HG03460 (cell line): ENCODE measurements at regions not wholly inside any gene's neighbourhood (a gene's known extent, or its start where the extent isn't known, plus 50 kb on each side); places are given as distances from the start of the nearest gene placed in this dataset.

Source experiments
- ATAC-seq: cut with Tn5 transposase; IDR thresholded peaks from one replicate; pipeline ENCODE4 v1.9.1; 2021; ENCODE audit not compliant: unreplicated experiment

DNA sequence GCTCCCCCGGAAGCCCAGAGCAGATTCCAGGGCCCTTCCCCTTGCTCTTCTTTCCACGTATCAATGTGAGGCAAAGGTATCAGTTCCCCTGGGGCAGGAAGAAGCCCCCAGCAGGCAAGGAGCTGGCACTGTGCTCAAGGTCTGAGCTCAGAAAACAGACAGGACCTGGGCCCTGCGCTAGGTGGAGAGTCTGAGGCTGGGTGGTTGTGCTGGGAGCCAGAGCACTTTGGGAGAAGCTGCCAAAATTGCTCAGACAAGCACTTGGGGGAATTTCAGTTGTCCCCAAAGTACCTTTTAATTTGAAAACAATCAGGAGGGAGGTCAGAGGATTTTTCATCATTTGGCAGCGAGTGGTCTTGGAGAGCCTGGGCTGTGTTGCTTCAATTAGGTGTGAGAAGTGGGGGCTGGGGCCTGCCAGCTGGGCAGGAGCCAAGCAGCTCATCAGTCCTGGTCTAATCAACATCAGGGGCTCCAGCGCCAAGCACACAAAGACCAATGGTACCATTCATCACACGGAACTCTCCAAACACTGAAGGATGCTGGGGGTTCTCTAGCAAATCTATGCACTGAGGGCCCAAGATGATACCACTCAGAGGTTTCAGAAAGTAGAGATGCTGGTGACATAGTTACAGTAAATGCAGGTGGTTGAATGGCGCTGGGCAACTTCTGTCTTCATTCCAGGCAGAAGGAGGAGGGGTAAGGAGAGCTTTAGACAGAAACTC is 176.5 kb downstream of the SNX18 start:
- ATAC-seq: no peak

- no peak for ATAC-seq
Observed at GRCh38 chr5:54692631-54693030, 175.1 kb downstream of the SNX18 start.

DNA sequence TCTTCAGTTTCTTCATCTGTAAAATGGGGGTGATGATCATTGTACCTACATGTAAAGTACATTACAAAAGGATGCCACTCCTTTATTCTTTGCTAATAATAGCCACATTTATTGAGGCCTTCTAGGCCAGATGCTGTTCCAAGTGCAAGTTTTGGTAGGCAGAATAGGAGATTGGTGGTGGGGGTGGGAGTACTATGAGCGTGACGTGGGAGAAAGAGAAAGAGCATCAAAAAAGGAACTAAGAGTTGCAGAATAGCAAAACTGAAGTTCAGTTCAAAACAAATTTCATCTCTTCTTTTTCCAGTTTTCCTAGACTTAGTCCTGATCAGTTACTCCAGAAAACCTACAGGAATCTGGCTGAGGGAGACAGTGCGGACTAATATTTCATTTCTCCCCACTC is 174.1 kb downstream of the SNX18 start:
- no peak for ATAC-seq

- ATAC-seq: no peak
Observed at GRCh38 chr5:54689411-54690251, 172.1 kb downstream of the SNX18 start.

GRCh38 chr5:54680998-54681397 is 163.4 kb downstream of the SNX18 start:
- ATAC-seq: no peak

GRCh38 chr5:54679686-54680085 is 162.1 kb downstream of the SNX18 start:
- ATAC-seq: no peak

DNA sequence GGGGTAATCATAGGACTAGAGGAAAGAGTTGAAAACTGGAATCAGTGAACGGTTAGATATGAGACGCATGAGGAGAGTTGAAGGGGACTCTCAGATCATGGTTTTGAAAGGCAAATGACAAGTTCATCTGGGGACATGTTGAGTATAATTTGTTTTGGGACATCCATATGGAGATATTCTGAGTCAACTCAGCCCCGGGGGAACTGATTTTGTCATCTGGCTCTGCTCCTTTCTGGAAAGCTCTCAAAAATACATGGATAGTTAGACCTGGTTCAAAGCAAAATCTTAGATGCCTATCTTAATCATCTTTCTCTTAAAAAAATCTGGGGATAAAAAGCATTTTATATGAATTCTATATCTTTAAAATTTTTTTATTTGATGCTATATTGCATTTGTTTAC is 161.2 kb downstream of the SNX18 start:
- no peak for ATAC-seq

DNA sequence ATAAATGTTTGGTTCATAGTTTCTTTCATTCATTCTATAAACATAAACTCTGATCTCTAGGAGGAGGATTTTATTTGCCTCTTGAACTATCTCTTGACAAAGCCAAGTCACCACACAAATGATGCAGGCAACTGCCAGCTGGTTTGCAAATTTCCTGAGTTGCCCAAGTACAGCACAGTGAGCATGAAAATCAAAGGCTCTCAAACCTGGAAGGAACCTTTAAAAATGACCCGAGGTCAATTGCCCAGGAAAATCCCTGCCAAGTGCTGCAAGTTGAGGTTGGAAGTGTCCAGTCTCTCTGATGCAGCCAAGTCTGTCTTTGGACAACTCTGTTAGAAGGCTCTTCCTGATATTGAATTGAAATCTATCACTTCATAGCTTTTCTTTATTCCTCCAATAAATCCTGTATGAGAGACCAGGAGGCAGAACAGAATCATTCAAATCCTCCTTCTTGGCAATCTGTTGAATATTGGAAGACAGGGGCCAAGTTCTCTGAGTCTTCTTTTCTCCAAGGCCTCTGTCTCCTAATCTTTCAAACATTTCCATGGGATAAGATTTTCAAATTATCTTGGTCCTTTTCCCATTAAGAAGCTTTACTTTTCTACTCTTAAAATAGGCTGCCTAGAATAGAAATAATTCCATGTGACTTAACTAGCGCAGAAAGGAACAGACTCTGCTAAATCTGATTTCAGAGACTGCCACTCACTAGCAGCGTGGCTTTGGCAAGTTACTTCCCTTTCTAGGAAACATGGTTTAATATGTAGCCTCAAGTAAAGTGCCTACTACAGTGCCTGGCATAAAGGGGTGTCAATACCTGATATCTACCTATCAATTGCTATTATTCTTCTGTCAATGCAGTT is 159.2 kb downstream of the SNX18 start:
- ATAC-seq: no peak

GRCh38 chr5:54673523-54674225 is 156.1 kb downstream of the SNX18 start:
- ATAC-seq: peak; percentile 54

- no peak for ATAC-seq
Observed at GRCh38 chr5:54672871-54673270, 155.3 kb downstream of the SNX18 start.

- ATAC-seq: no peak
Observed at GRCh38 chr5:54671681-54672080, 154.1 kb downstream of the SNX18 start.

DNA sequence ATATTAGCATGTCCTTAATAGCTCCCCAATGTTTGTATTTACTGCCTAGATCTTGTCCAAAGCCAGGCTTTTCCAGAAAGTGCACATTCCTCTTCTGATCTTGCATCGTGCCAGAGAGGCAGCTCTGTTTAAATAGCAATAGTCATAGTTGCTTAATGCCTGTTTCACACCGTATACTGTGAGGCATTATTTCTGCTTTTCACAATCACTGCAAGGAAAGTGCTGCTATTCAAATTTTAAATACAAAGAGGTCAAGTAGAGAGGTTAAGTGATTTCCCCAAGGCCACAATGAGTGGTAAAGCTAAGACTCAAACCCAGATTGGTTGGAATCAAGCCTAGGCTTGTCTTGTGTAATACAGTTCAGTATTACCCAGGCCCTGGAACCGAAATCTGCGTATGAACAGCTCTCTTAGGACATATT is 153.6 kb downstream of the SNX18 start:
- ATAC-seq: no peak

DNA sequence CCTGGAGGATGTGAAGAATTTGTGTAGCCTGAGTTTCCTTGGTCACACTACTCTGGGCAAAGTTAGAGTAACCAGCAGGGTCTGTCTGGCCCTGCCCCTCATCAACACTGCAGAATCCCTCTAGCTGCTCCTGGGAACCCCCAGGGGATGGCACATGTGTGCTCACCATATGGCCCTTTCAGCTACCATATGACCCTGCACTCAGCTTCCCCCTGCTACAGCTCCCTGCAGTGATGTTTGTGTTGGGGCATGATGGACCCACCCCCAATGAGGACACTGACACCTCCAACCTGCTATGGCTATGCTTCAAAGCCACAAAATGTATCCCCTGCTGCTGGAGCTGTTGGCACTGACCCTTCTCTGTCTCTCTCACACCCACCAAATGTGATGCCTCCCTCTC is 152.7 kb downstream of the SNX18 start:
- no peak for ATAC-seq

DNA sequence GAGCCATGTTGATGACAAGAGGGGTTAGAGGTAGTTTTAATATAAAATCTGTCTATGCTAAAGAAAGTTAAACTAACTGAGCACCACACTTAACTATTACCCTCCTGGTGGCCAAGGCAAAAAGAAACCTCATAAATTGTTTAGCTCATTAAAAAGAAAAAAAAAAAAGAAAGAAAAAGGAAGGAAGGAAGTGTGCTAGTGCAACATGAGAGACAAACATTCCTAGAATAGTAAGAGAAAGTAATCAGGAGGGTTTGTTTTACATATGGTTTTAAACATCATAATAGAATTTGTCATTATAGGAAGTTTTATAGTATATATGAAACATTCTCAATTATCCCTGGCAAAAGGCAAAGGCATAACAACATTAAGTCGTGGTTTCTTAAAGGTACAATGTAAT is 152.3 kb downstream of the SNX18 start:
- ATAC-seq: no peak

DNA sequence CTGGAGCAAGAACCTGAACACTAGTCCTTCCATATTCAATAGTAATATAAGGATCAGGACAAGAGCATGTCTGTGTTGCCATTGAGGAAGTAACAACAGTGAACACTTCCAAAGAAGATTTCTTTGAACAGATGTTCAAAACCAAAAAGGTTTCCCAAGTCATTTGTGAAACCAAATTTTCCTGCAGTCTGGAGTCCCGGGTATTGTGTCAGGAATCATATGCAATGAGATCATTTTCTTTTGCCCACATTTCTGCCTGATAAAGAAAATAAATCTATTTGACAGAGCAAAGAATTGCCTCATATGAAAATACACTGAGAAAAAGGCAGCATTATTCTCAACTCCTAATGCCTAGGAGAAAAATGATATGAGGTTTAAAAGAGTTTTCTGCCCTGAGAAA is 151.7 kb downstream of the SNX18 start:
- ATAC-seq: no peak

DNA sequence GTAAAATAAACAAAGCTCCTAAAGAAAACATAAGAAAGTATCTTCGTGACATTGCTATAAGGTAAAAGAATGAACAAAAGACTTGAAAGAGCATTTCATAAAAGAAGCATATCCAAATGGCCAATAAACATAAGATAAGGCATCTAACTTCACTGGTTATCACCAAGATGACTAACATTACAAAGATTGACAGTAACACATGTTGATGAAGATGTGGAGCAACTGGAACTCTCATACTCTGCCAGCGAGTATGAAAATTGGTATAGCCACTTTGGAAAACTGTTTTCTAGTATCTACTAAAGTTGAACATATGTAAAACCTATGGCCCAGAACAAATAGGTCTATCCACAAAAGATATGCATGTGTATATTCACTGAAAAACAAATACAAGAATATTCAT is 150.5 kb downstream of the SNX18 start:
- no peak for ATAC-seq

- ATAC-seq: no peak
Observed at GRCh38 chr5:54667136-54667535, 149.6 kb downstream of the SNX18 start.

DNA sequence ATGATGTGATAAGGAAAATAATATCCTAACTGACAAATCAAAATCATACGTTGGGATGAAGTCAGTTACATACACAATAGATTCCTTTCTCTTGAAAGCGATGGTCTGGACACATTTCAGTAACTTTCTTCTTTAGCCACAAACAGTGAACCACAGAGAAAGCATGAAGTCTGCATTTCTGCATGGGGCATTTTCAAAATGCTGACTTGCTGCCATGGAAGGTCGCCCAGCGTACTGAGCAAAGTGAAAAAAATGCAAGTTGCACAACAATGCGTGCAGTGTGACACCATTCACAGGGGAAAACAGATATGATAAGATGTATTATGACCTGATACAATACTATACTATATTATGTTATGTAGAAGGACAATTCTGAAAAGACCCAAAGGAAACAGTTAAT is 146.3 kb downstream of the SNX18 start:
- no peak for ATAC-seq

DNA sequence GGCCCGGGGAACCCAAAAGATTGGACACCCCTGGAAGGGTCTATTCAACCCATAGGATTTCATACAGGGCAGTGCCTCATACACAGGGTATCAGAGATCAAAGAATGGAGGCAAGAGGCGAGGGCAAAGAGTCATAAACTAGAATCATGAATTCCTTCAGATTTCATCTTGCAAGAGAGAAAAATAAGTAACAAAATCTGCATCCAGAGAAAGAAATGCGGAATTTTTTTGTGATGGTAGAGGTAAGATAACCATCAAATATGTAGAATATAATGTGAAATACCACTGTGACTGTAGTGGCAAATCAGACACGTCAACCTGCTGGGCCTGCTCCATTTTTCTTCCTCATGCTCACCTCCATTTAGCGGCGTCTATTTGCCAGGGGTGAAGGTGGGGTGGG is 143.6 kb downstream of the SNX18 start:
- ATAC-seq: no peak

DNA sequence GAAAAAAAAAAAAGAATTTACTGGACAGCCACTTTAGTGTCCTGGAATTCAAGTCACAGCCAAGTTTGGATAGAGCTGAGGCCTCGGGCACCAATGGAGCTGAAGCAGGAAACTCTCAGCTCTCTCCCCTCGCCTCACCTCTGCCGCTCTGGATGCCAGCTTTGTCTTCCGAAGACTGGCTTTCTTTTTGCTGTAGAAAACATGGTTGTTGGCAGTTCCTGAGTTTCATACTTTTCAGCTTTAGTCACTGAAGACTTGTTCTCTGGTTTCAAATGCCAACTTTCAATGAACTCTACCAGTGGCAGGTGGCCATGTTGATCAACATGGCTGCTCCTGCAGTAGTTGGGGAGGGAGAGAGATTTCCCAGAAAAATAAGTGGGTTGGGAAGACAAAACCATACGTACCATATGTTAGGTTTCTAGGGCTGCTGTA is 142.2 kb downstream of the SNX18 start:
- no peak for ATAC-seq

DNA sequence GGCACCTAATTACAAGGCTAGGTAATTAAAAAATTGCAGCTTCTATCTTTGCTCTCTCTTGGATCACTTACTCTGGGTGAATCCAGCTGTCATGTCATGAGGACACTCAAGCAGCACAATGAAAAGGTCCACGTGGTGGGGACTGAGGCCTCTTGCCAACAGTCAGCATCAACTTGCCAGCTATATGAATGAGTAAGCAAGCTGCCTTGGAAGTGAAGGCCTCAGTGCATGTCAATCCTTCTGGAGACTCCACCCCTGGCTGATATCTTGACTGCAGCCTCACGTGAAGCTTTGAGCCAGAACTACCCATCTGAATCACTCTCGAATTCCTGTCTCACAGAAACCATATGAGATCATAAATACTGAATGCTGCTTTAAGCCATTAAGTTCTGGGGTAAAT is 140.5 kb downstream of the SNX18 start:
- ATAC-seq: no peak
